Fibroblast of skin of right quadriceps (primary cell): ENCODE measurements at regions not wholly inside any gene's neighbourhood (a gene's known extent, or its start where the extent isn't known, plus 50 kb on each side); places are given as distances from the start of the nearest gene placed in this dataset.
A peak's percentile ranks its signal among the peaks of the same experiment; 100 is the strongest.

Experiments used
- DNase-seq: peaks from one replicate; pipeline ENCODE4 v3.0.0-alpha.2; 2013

- no peak for DNase-seq
Observed at GRCh38 chr4:122555216-122555615, 65.7 kb downstream of the IL21 start.

GRCh38 chr4:122553432-122553831 lies 67.4 kb downstream of the IL21 start:
- no peak for DNase-seq

- DNase-seq = no peak
Observed at GRCh38 chr4:122552898-122553297, 68.0 kb downstream of the IL21 start.

- no peak for DNase-seq
Observed at GRCh38 chr4:122548886-122549630, 71.8 kb downstream of the IL21 start.

- DNase-seq = peak; percentile 39
Observed at GRCh38 chr4:122548452-122548851, 72.4 kb downstream of the IL21 start.

GRCh38 chr4:122542411-122543236 lies 78.2 kb downstream of the IL21 start:
- peak; percentile 61 for DNase-seq

- no peak for DNase-seq
Observed at GRCh38 chr4:122541996-122542395, 78.9 kb downstream of the IL21 start.

- no peak for DNase-seq
Observed at GRCh38 chr4:122540838-122541237, 80.0 kb downstream of the IL21 start.

GRCh38 chr4:122539861-122540465 lies 80.9 kb downstream of the IL21 start:
- peak; percentile 2 for DNase-seq

- no peak for DNase-seq
Observed at GRCh38 chr4:122537388-122538135, 81.0 kb upstream of the IL2 start.

- DNase-seq = no peak
Observed at GRCh38 chr4:122536001-122536400, 79.5 kb upstream of the IL2 start.

GRCh38 chr4:122534776-122535175 lies 78.3 kb upstream of the IL2 start:
- no peak for DNase-seq

GRCh38 chr4:122533841-122534240 lies 77.3 kb upstream of the IL2 start:
- DNase-seq = no peak

- no peak for DNase-seq
Observed at GRCh38 chr4:122532766-122533165, 76.2 kb upstream of the IL2 start.

- no peak for DNase-seq
Observed at GRCh38 chr4:122531514-122531913, 75.0 kb upstream of the IL2 start.

- no peak for DNase-seq
Observed at GRCh38 chr4:122531038-122531437, 74.5 kb upstream of the IL2 start.

GRCh38 chr4:122528879-122529278 lies 72.4 kb upstream of the IL2 start:
- DNase-seq = no peak

GRCh38 chr4:122525865-122526264 lies 69.3 kb upstream of the IL2 start:
- DNase-seq = no peak

- no peak for DNase-seq
Observed at GRCh38 chr4:122524176-122524575, 67.7 kb upstream of the IL2 start.

- no peak for DNase-seq
Observed at GRCh38 chr4:122522944-122523343, 66.4 kb upstream of the IL2 start.

- no peak for DNase-seq
Observed at GRCh38 chr4:122517345-122517744, 60.8 kb upstream of the IL2 start.

GRCh38 chr4:122516376-122516775 lies 59.9 kb upstream of the IL2 start:
- no peak for DNase-seq

GRCh38 chr4:122514671-122515070 lies 58.1 kb upstream of the IL2 start:
- DNase-seq = no peak
